GM12891 (cell line): ENCODE measurements at regions not wholly inside any gene's neighbourhood (a gene's known extent, or its start where the extent isn't known, plus 50 kb on each side); places are given as distances from the start of the nearest gene placed in this dataset.
"Not testable (repeated sequence)": the region's sequence is repeated elsewhere in the genome, so short reads cannot be mapped to it uniquely, and the experiment has no call there.

Experiments used
- POLR2A ChIP-seq: IDR thresholded peaks from 2 replicates; pipeline ENCODE4 v1.6.1; 2011; ENCODE audit warnings: low read depth, low read length, control low read depth
- POLR2AphosphoS5 ChIP-seq: IDR thresholded peaks from 2 replicates; pipeline ENCODE4 v1.6.1; 2011; ENCODE audit warnings: low read depth, low read length, control low read depth

DNA sequence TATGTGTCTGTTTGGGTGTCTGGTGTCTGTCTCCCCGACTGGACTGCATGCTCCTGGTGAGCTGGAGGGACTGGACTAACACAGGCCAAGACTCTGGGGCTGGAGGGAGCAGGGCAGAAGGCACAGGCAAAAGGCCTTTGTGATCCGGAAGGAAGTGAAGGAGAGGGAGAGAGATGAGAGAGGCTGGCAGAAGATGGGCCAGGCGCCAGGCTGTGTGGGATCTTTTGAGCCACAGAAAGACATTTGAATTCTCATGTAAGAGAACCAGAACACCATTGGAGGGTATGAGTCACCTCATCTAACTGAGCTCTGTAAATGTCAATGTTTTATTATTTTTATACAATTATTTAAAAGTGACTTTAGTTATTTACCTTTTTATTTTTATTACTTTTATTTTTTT lies 152.3 kb upstream of the CCZ1B start:
- TF ChIP-seq POLR2A, POLR2AphosphoS5: not testable (repeated sequence)
